Tibial nerve (tissue), 4 donors: ENCODE measurements at regions not wholly inside any gene's neighbourhood (a gene's known extent, or its start where the extent isn't known, plus 50 kb on each side); places are given as distances from the start of the nearest gene placed in this dataset.
"Not testable (repeated sequence)": the region's sequence is repeated elsewhere in the genome, so short reads cannot be mapped to it uniquely, and the experiment has no call there.

Experiments used
- DNase-seq, 2 donors: peaks; one replicate each; pipeline ENCODE4 v3.0.0-alpha.2; 2019; ENCODE audit warnings: low spot score in 2 of 2
- H3K27ac ChIP-seq, 4 donors: fragments of 200-600 bp; sonication (generic) in 3 of 4; one replicate each; pipeline ENCODE4 v1.5.1; 2017 to 2019; ENCODE audit warnings: mild to moderate bottlenecking in 1 of 4
- H3K27me3 ChIP-seq, 2 donors: fragments of 200-600 bp; sonication (generic) in 1 of 2; one replicate each; pipeline versions ENCODE4 v1.5.1 to v1.6.0; 2017 to 2019
- H3K36me3 ChIP-seq, 3 donors: fragments of 200-600 bp; sonication (generic); one replicate each; pipeline ENCODE4 v1.5.1; 2018 to 2019
- H3K4me1 ChIP-seq, 4 donors: fragments of 200-600 bp; sonication (generic) in 3 of 4; one replicate each; pipeline ENCODE4 v1.5.1; 2017 to 2019
- H3K4me3 ChIP-seq, 4 donors: fragments of 200-600 bp; sonication (generic) in 3 of 4; one replicate each; pipeline ENCODE4 v1.5.1; 2017 to 2019; ENCODE audit warnings: mild to moderate bottlenecking in 1 of 4, moderate library complexity in 1 of 4
- H3K9me3 ChIP-seq, 4 donors: fragments of 200-600 bp; sonication (generic) in 3 of 4; one replicate each; pipeline ENCODE4 v1.5.1; 2017 to 2019
- EP300 ChIP-seq, 2 donors: sonication (generic); formaldehyde crosslinking; IDR thresholded peaks; one replicate each; pipeline ENCODE4 v1.6.1; 2017; ENCODE audit warnings: antibody characterized with exemption in 2 of 2, mild to moderate bottlenecking in 1 of 2
- POLR2A ChIP-seq, 2 donors: fragments of 450-650 bp; IDR thresholded peaks; one replicate each; pipeline ENCODE4 v1.6.1; 2017; ENCODE audit warnings: antibody characterized with exemption in 2 of 2, mild to moderate bottlenecking in 2 of 2, moderate library complexity in 2 of 2
- WGBS, 2 donors: methylation state at CpG; one replicate each; pipeline ENCODE4 v1.1.5; 2018; 5-methylcytosine and 5-hydroxymethylcytosine counted together
- TF ChIP-seq, protein P1 (sequence below), 5 experiments: fragments of 200-600 bp in 3 of 5; fragments of 450-650 bp in 2 of 5; sonication (generic) in 3 of 5; IDR thresholded peaks; one replicate each; pipeline ENCODE4 v1.5.1; 2016 to 2019; ENCODE audit warnings: antibody characterized with exemption in 5 of 5, mild to moderate bottlenecking in 3 of 5, moderate library complexity in 2 of 5

DNA sequence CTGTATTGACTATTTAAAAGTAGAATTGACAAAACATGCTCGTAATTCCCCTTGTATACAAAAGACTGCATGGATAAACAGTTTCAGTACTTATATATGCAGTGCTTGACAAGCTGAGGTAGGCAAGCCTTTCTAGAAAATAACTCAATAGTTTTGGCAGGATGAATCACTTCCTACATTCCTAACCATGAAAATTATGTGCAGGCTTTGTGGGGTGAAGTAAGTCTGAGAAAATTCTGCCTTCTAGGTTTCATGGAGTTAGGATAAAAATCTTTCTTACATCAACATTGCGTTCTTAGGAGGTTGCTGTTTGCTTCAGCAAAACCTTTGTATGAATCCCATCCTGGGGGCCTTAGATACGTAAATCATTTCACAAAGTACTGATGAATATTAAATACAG is 801.4 kb upstream of the EYS start:
- Histone ChIP-seq H3K36me3 (no peaks in the 10 kb centered on the region), H3K9me3 (no peaks in the 10 kb centered on the region), H3K27me3 (no peaks in the 10 kb centered on the region), H3K4me1 (no peaks in the 10 kb centered on the region), H3K4me3 (no peak overlapping the region), H3K27ac (no peak overlapping the region)
- DNase-seq, result no peak
- TF ChIP-seq POLR2A (IDR thresholded peaks at IDR 0.05) (no peak), EP300 (IDR thresholded peaks at IDR 0.05) (no peak)
- TF ChIP-seq, protein P1, sequence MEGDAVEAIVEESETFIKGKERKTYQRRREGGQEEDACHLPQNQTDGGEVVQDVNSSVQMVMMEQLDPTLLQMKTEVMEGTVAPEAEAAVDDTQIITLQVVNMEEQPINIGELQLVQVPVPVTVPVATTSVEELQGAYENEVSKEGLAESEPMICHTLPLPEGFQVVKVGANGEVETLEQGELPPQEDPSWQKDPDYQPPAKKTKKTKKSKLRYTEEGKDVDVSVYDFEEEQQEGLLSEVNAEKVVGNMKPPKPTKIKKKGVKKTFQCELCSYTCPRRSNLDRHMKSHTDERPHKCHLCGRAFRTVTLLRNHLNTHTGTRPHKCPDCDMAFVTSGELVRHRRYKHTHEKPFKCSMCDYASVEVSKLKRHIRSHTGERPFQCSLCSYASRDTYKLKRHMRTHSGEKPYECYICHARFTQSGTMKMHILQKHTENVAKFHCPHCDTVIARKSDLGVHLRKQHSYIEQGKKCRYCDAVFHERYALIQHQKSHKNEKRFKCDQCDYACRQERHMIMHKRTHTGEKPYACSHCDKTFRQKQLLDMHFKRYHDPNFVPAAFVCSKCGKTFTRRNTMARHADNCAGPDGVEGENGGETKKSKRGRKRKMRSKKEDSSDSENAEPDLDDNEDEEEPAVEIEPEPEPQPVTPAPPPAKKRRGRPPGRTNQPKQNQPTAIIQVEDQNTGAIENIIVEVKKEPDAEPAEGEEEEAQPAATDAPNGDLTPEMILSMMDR (IDR thresholded peaks at IDR 0.05), result no peak
- 60 to 67% methylated on average over 3 of the region's 3 CpGs for WGBS, 2 donors

DNA sequence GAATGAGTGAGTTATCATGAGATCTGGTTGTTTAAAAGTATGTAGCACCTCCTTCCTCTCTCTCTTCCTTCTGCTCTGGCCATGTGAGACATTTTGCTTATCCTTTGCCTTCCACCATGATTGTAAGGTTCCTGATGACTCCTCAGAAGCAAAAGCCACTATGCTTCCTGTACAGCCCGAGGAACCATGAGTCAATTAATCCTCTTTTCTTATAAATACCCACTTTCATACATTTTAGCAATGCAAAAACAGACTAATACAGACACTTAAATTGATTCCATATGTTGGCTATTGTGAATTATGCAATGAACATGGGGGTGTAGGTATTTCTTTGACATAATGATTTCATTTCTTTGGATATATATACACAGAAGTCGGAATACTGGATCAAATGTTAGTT is 792.8 kb upstream of the EYS start:
- H3K27ac ChIP-seq, result no peak overlapping the region
- H3K4me1 ChIP-seq, result no peaks in the 10 kb centered on the region
- H3K4me3 ChIP-seq, result no peak overlapping the region
- H3K36me3 ChIP-seq, result no peaks in the 10 kb centered on the region
- no peaks in the 10 kb centered on the region for H3K9me3 ChIP-seq
- no peaks in the 10 kb centered on the region for H3K27me3 ChIP-seq
- TF ChIP-seq, protein P1 (IDR thresholded peaks at IDR 0.05), result no peak
- TF ChIP-seq POLR2A (IDR thresholded peaks at IDR 0.05), result no peak
- TF ChIP-seq EP300 (IDR thresholded peaks at IDR 0.05), result no peak
- no peak for DNase-seq
- WGBS, 2 donors, result 68 to 70% methylated on average over 2 of the region's 2 CpGs

DNA sequence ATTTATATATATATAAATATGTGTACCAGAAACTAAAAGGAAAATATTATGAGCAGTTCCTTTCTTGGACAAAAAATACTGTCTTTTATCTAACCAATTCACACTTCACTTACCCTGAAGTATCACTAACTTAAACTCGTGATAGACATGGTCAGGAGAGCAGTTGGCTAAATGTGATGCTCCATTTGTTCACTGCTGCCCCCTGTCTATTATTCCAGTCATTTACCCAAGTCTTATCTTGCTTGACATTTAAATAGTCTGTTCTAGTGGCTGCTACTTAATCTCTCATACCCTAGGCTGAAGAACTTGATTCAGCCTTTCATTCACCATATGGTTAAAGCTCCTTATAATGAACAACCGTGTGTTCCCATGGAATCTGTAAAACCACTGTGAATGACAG is 789.6 kb upstream of the EYS start:
- DNase-seq, result no peak
- 23 to 35% methylated on average over 2 of the region's 2 CpGs for WGBS, 2 donors
- TF ChIP-seq, protein P1 (IDR thresholded peaks at IDR 0.05), result peak in 1 of 5 experiments; percentile 8
- TF ChIP-seq EP300 (IDR thresholded peaks at IDR 0.05), result no peak
- H3K4me3 ChIP-seq, result no peak overlapping the region
- H3K9me3 ChIP-seq, result no peaks in the 10 kb centered on the region
- H3K36me3 ChIP-seq, result no peaks in the 10 kb centered on the region
- no peak overlapping the region for H3K27ac ChIP-seq
- no peaks in the 10 kb centered on the region for H3K4me1 ChIP-seq
- H3K27me3 ChIP-seq, result no peaks in the 10 kb centered on the region

DNA sequence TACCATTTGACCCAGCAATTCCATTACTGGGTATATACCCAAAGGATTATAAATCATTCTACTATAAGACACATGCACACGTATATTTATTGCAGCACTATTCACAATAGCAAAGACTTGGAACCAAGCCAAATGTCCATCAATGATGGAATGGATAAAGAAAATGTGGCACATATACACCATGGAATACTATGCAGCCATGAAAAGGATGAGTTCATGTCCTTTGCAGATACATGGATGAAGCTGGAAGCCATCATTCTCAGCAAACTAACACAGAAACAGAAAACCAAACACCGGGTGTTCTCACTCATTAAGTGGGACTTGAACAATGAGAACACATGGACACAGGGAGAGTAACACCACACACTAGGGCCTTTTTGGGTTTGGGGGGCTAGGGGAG is 787.6 kb upstream of the EYS start:
- not testable (repeated sequence) for H3K36me3 ChIP-seq, H3K27me3 ChIP-seq, DNase-seq, H3K9me3 ChIP-seq, H3K27ac ChIP-seq, H3K4me1 ChIP-seq, H3K4me3 ChIP-seq
- 88 to 92% methylated on average over 2 of the region's 2 CpGs for WGBS, 2 donors

DNA sequence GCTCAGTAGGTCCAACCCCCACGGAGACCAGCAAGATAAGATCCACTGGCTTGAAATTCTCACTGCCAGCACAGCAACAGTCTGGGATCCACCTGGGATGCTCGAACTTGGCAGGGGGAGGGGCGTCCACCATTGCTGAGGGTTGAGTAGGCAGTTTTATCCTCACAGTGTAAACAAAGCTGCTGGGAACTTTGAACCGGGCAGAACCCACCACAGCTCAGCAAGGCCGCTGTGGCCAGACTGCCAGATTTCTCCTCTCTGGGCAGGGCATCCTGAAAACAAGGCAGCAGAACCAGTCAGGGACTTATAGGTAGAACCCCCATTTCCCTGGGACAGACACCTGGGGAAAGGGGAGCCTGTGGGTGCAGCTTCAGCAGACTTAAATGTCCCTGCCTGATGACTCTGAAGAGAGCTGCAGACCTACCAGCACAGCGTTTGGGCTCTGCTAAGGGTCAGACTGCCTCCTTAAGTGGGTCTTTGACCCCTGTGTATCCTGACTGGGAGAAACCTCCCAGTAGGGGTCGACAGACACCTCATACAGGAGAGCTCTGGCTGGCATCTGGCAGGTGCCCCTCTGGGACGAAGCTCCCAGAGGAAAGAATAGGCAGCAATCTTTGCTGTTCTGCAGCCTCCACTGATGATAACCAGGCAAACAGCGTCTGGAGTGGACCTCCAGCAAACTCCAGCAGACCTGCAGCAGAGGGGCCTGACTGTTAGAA is 782.4 kb upstream of the EYS start:
- 77 to 81% methylated on average over 8 to 9 of the region's 9 CpGs for WGBS, 2 donors
- TF ChIP-seq EP300 (IDR thresholded peaks at IDR 0.05) (no peak), POLR2A (IDR thresholded peaks at IDR 0.05) (no peak)
- TF ChIP-seq, protein P1 (IDR thresholded peaks at IDR 0.05), result no peak

DNA sequence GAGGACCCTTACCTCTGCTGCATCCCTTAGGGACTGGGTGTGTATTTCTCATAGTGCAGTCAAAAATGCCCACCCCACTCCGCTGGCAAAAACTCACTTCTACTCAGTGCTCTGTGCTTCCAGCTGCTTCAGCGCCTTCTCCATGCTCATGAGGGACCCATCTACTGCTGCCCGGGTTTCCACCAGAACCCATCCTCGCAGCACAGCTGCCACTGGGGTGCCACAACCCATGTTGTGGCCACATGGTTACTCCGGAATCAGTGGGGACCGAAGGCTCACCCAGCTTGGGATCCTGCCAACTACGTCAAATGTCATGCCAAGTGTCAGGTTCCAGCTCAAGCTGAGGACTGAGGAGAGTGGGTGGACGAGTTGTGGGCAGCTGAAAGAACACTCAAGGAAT is 774.2 kb upstream of the EYS start:
- Histone ChIP-seq H3K9me3 (peaks cover 0 to 5% (median 0%) of the 10 kb centered on the region in 4 donors), H3K27me3 (no peaks in the 10 kb centered on the region), H3K36me3 (no peaks in the 10 kb centered on the region), H3K4me3 (no peak overlapping the region), H3K4me1 (no peaks in the 10 kb centered on the region), H3K27ac (no peak overlapping the region)
- no peak for TF ChIP-seq EP300 (IDR thresholded peaks at IDR 0.05)
- TF ChIP-seq POLR2A (IDR thresholded peaks at IDR 0.05), result no peak
- TF ChIP-seq, protein P1 (IDR thresholded peaks at IDR 0.05), result no peak
- DNase-seq, result no peak
- WGBS, 2 donors, result 82 to 84% methylated on average over 8 of the region's 8 CpGs

More for the DNA sequence above, 782.4 kb upstream of the EYS start:
- DNase-seq, result no peak
- Histone ChIP-seq H3K27ac (no peak overlapping the region), H3K4me1 (no peaks in the 10 kb centered on the region), H3K4me3 (no peak overlapping the region), H3K9me3 (no peaks in the 10 kb centered on the region), H3K27me3 (no peaks in the 10 kb centered on the region), H3K36me3 (no peaks in the 10 kb centered on the region)
